ENCODE measurements at regions not wholly inside any gene's neighbourhood (a gene's known extent, or its start where the extent isn't known, plus 50 kb on each side); places are given as distances from the start of the nearest gene placed in this dataset.

DNA sequence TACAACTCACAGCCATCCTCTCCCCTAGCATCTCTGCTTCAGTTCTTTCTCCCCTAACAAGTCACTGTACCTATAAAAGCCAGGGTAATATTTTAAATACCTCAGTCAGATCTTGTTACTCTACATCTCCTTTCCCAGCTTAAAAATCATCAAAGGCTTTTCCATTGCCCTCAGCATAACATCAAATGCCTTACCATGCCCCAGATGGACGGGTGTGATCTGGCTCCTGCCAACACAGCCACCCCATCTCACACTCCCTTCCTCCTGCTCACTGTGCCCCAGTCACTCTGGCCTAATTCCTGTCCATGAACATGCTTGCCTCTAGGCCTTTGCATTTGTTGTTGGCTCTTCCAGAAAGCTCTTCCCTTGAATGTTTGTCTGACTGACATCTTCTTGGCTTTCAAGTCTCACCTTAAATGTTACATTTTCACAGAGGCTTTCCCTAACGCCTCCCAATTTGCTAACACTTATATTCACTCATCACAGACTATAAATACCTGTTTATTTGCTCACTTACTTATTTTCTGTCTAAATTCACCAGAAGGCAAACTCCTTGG is 640.9 kb downstream of the NYAP2 start:
- no peak overlapping the region for H3K27ac ChIP-seq (ENCODE audit: extremely low read depth, low read depth, low read length)
- TF ChIP-seq GFI1B (tag by site-specific recombination; IDR thresholded peaks at IDR 0.05) = no peak
- TF ChIP-seq PRDM1 (tag by site-specific recombination; IDR thresholded peaks at IDR 0.05) = no peak
- ChIA-PET POLR2A (no interaction called here), CTCF (no interaction called here)
- no peaks in the 10 kb centered on the region for H3K36me3 ChIP-seq (ENCODE audit: control insufficient read depth in 2 of 2, insufficient read depth in 1 of 2, low read length in 2 of 2)
- H3K9me3 ChIP-seq (ENCODE audit: control insufficient read depth, insufficient read depth, low read depth, low read length) = no peaks in the 10 kb centered on the region
- no peaks in the 10 kb centered on the region for H3K4me1 ChIP-seq (ENCODE audit: control insufficient read depth, insufficient read depth, low read length)
- no peak overlapping the region for H3K4me3 ChIP-seq (ENCODE audit: low read depth, low read length)

DNA sequence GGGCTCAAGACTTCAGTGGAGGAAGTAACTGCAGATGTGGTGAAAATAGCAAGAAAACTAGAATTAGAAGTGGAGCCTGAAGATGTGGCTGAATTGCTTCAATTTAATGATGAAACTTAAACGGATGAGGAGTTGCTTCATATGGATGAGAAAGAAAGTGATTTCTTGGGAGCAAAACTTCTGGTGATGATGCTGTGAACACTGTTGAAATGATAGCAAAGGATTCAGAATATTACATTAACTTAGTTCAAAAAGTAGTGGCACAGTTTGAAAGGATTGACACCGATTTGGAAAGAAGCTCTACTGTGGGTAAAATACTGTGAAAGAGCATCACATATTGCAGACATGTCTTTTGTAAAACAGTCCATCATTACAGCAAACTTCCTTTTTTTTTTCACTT is 638.0 kb downstream of the NYAP2 start:
- H3K27ac ChIP-seq (ENCODE audit: extremely low read depth, low read depth, low read length) = no peak overlapping the region
- CTCF ChIA-PET = no interaction called here

DNA sequence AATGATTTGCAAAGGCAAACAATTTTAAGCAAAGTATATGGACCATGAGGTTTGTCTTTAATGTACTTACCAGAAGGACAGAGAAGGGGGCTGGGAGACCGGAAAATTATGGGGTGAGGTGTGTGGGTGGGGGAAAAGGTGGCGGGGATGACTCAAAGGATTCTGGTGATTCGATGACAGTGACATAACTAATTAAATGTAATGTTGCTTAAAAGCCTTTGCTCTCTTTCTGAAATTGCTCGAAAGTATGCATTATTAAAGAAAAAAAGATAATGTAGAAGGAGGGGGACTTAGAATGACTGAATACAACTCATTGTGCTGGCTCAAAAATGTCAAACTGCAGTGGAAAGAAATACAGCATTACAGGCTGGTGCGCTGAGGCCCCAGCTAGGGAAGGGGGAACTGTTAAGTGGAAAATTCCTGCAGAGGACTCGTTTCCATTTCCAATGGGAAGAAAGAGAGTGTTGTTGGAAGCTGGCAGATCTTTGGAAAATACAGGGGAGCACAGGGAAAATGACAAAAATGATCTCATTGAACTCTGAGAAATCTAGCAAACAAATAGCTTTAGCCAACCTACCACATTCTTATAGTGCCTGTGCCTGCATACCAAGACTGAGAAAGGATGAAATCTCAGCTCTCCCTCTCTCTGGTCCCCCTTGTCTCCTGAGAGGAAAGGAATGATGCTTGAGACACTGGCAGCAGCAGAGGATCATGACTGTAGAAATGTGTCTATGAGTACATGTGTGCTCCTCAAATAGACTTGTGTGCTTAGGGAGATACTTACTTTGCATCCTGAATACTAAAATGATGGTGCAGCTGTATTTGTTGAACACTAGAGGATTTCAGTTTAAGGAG is 632.4 kb downstream of the NYAP2 start:
- no peaks in the 10 kb centered on the region for H3K9me3 ChIP-seq (ENCODE audit: control insufficient read depth, insufficient read depth, low read depth, low read length)
- peak overlapping the region; percentile 60 for H3K4me3 ChIP-seq (ENCODE audit: low read depth, low read length)
- CTCF ChIA-PET = interaction anchor here (0.8 kb wide), 1 partner anchor 143 kb away, joined by 3 read pairs; no protein-coding TSS in a partner anchor
- POLR2A ChIA-PET = interaction anchor here (1.0 to 1.4 kb wide), 5 partner anchors 10 to 767 kb away, joined by 3 to 5 read pairs (median 3); partner anchors contain the start of gene IRS1
- no peak for TF ChIP-seq ZNF624 (tag by site-specific recombination; IDR thresholded peaks at IDR 0.05)
- no peak for TF ChIP-seq ZNF585B (tag by site-specific recombination; IDR thresholded peaks at IDR 0.05)
- no peak for TF ChIP-seq MEIS1 (CRISPR knock-in tag; IDR thresholded peaks at IDR 0.05; ENCODE audit: borderline replicate concordance)
- TF ChIP-seq SCRT2 (tag by site-specific recombination; IDR thresholded peaks at IDR 0.05) = no peak
- TF ChIP-seq ZNF175 (tag by site-specific recombination; IDR thresholded peaks at IDR 0.05) = no peak
- TF ChIP-seq ZNF24 (tag by site-specific recombination; IDR thresholded peaks at IDR 0.05) = no peak
- no peak for TF ChIP-seq ZNF561 (tag by site-specific recombination; IDR thresholded peaks at IDR 0.05; ENCODE audit: borderline replicate concordance)
- no peak for TF ChIP-seq ZNF302 (tag by site-specific recombination; IDR thresholded peaks at IDR 0.05; ENCODE audit: low read depth)
- TF ChIP-seq, protein P1, sequence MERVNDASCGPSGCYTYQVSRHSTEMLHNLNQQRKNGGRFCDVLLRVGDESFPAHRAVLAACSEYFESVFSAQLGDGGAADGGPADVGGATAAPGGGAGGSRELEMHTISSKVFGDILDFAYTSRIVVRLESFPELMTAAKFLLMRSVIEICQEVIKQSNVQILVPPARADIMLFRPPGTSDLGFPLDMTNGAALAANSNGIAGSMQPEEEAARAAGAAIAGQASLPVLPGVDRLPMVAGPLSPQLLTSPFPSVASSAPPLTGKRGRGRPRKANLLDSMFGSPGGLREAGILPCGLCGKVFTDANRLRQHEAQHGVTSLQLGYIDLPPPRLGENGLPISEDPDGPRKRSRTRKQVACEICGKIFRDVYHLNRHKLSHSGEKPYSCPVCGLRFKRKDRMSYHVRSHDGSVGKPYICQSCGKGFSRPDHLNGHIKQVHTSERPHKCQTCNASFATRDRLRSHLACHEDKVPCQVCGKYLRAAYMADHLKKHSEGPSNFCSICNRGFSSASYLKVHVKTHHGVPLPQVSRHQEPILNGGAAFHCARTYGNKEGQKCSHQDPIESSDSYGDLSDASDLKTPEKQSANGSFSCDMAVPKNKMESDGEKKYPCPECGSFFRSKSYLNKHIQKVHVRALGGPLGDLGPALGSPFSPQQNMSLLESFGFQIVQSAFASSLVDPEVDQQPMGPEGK (tag by site-specific recombination; IDR thresholded peaks at IDR 0.05) = no peak
- TF ChIP-seq OSR2 (tag by site-specific recombination; IDR thresholded peaks at IDR 0.05) = no peak
- TF ChIP-seq, protein P2, sequence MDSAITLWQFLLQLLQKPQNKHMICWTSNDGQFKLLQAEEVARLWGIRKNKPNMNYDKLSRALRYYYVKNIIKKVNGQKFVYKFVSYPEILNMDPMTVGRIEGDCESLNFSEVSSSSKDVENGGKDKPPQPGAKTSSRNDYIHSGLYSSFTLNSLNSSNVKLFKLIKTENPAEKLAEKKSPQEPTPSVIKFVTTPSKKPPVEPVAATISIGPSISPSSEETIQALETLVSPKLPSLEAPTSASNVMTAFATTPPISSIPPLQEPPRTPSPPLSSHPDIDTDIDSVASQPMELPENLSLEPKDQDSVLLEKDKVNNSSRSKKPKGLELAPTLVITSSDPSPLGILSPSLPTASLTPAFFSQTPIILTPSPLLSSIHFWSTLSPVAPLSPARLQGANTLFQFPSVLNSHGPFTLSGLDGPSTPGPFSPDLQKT (IDR thresholded peaks at IDR 0.05; ENCODE audit: borderline replicate concordance, low read depth, low read length) = no peak
- no peak for TF ChIP-seq ZNF157 (tag by site-specific recombination; IDR thresholded peaks at IDR 0.05)
- TF ChIP-seq ZSCAN23 (tag by site-specific recombination; IDR thresholded peaks at IDR 0.05) = no peak
- TF ChIP-seq ZNF48 (tag by site-specific recombination; IDR thresholded peaks at IDR 0.05) = no peak
- no peaks in the 10 kb centered on the region for H3K36me3 ChIP-seq (ENCODE audit: control insufficient read depth in 2 of 2, insufficient read depth in 1 of 2, low read length in 2 of 2)
- H3K4me1 ChIP-seq (ENCODE audit: control insufficient read depth, insufficient read depth, low read length) = no peaks in the 10 kb centered on the region
- peak overlapping the region; percentile 94; the same call in 1 of the 2 replicates for H3K27ac ChIP-seq (ENCODE audit: extremely low read depth, low read depth, low read length)

More for the DNA sequence above, 638.0 kb downstream of the NYAP2 start:
- no peak for TF ChIP-seq ZNF660 (tag by site-specific recombination; IDR thresholded peaks at IDR 0.05)
- TF ChIP-seq OSR2 (tag by site-specific recombination; IDR thresholded peaks at IDR 0.05) = no peak
- POLR2A ChIA-PET = no interaction called here
- no peaks in the 10 kb centered on the region for H3K9me3 ChIP-seq (ENCODE audit: control insufficient read depth, insufficient read depth, low read depth, low read length)
- no peak overlapping the region for H3K4me3 ChIP-seq (ENCODE audit: low read depth, low read length)
- no peaks in the 10 kb centered on the region for H3K36me3 ChIP-seq (ENCODE audit: control insufficient read depth in 2 of 2, insufficient read depth in 1 of 2, low read length in 2 of 2)
- H3K4me1 ChIP-seq (ENCODE audit: control insufficient read depth, insufficient read depth, low read length) = no peaks in the 10 kb centered on the region
